ENCODE measurements at regions not wholly inside any gene's neighbourhood (a gene's known extent, or its start where the extent isn't known, plus 50 kb on each side); places are given as distances from the start of the nearest gene placed in this dataset.

- DNase-seq: no peak
- H3K27ac ChIP-seq: no peak overlapping the region
- H3K9me3 ChIP-seq (ENCODE audit: severe bottlenecking): no peaks in the 10 kb centered on the region
- peaks cover 45% of the 10 kb centered on the region for H3K27me3 ChIP-seq (ENCODE audit: insufficient read depth, low read depth, severe bottlenecking)
- H3K36me3 ChIP-seq: no peaks in the 10 kb centered on the region
- TF ChIP-seq, protein P1, sequence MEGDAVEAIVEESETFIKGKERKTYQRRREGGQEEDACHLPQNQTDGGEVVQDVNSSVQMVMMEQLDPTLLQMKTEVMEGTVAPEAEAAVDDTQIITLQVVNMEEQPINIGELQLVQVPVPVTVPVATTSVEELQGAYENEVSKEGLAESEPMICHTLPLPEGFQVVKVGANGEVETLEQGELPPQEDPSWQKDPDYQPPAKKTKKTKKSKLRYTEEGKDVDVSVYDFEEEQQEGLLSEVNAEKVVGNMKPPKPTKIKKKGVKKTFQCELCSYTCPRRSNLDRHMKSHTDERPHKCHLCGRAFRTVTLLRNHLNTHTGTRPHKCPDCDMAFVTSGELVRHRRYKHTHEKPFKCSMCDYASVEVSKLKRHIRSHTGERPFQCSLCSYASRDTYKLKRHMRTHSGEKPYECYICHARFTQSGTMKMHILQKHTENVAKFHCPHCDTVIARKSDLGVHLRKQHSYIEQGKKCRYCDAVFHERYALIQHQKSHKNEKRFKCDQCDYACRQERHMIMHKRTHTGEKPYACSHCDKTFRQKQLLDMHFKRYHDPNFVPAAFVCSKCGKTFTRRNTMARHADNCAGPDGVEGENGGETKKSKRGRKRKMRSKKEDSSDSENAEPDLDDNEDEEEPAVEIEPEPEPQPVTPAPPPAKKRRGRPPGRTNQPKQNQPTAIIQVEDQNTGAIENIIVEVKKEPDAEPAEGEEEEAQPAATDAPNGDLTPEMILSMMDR (IDR thresholded peaks at IDR 0.05; ENCODE audit: low read depth, low read length): no peak
- no peak overlapping the region for H3K4me3 ChIP-seq (ENCODE audit: low read depth, low read length)
Measured at GRCh38 chr14:40386433-40386832, 954.2 kb upstream of the FBXO33 start.

- H3K4me3 ChIP-seq (ENCODE audit: low read depth, low read length): no peak overlapping the region
- TF ChIP-seq, protein P1 (IDR thresholded peaks at IDR 0.05; ENCODE audit: low read depth, low read length): no peak
- H3K27me3 ChIP-seq (ENCODE audit: insufficient read depth, low read depth, severe bottlenecking): peaks cover 7% of the 10 kb centered on the region
- no peaks in the 10 kb centered on the region for H3K9me3 ChIP-seq (ENCODE audit: severe bottlenecking)
- H3K27ac ChIP-seq: no peak overlapping the region
- no peaks in the 10 kb centered on the region for H3K36me3 ChIP-seq
- no peak for DNase-seq
Measured at GRCh38 chr14:40374221-40374620, 942.0 kb upstream of the FBXO33 start.

GRCh38 chr14:40371011-40371410 is 938.8 kb upstream of the FBXO33 start:
- TF ChIP-seq, protein P1 (IDR thresholded peaks at IDR 0.05; ENCODE audit: low read depth, low read length): no peak
- DNase-seq: no peak
- Histone ChIP-seq H3K27me3 (ENCODE audit: insufficient read depth, low read depth, severe bottlenecking) (peaks cover 7% of the 10 kb centered on the region), H3K36me3 (no peaks in the 10 kb centered on the region), H3K9me3 (ENCODE audit: severe bottlenecking) (no peaks in the 10 kb centered on the region), H3K27ac (no peak overlapping the region), H3K4me3 (ENCODE audit: low read depth, low read length) (no peak overlapping the region)

- TF ChIP-seq, protein P1 (IDR thresholded peaks at IDR 0.05; ENCODE audit: low read depth, low read length): no peak
- Histone ChIP-seq H3K27me3 (ENCODE audit: insufficient read depth, low read depth, severe bottlenecking) (peaks cover 7% of the 10 kb centered on the region), H3K9me3 (ENCODE audit: severe bottlenecking) (no peaks in the 10 kb centered on the region), H3K36me3 (no peaks in the 10 kb centered on the region), H3K27ac (no peak overlapping the region), H3K4me3 (ENCODE audit: low read depth, low read length) (no peak overlapping the region)
- no peak for DNase-seq
Measured at GRCh38 chr14:40368314-40368713, 936.1 kb upstream of the FBXO33 start.

- H3K4me3 ChIP-seq (ENCODE audit: low read depth, low read length): no peak overlapping the region
- DNase-seq: no peak
- H3K36me3 ChIP-seq: no peaks in the 10 kb centered on the region
- TF ChIP-seq, protein P1 (IDR thresholded peaks at IDR 0.05; ENCODE audit: low read depth, low read length): no peak
- peaks cover 13% of the 10 kb centered on the region for H3K27me3 ChIP-seq (ENCODE audit: insufficient read depth, low read depth, severe bottlenecking)
- H3K27ac ChIP-seq: no peak overlapping the region
- no peaks in the 10 kb centered on the region for H3K9me3 ChIP-seq (ENCODE audit: severe bottlenecking)
Measured at GRCh38 chr14:40367717-40368116, 935.5 kb upstream of the FBXO33 start.

DNA sequence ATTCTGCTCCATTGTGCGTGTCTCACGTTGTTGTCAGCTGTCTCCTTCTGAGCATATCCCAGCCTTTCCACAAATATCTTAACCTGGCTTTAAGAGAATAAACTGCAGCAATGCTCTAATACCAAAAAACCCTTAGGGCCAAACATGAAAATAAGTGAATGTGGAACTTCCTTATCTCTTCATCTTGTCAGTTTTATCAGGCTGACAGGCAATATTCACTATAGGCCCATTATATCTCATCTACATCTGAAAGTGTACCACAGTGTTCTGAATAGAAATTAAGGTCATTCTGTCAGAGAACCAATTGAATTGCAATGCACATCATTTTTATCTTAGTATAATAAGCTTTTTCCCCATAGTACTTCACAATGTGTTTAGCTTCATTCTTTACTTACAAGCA is 933.1 kb upstream of the FBXO33 start:
- TF ChIP-seq, protein P1 (IDR thresholded peaks at IDR 0.05; ENCODE audit: low read depth, low read length): no peak
- no peak for DNase-seq
- Histone ChIP-seq H3K9me3 (ENCODE audit: severe bottlenecking) (no peaks in the 10 kb centered on the region), H3K27ac (no peak overlapping the region), H3K4me3 (ENCODE audit: low read depth, low read length) (no peak overlapping the region), H3K27me3 (ENCODE audit: insufficient read depth, low read depth, severe bottlenecking) (peaks cover 18% of the 10 kb centered on the region), H3K36me3 (no peaks in the 10 kb centered on the region)

Data from WERI-Rb-1 (cell line).